ENCODE measurements at regions not wholly inside any gene's neighbourhood (a gene's known extent, or its start where the extent isn't known, plus 50 kb on each side); places are given as distances from the start of the nearest gene placed in this dataset.

GRCh38 chr3:106035619-106036018 is 166.8 kb upstream of the CBLB start:
- TF ChIP-seq CTCF (conservative IDR thresholded peaks at IDR 0.05) = no peak
- TF ChIP-seq ZFX (IDR thresholded peaks at IDR 0.05) = no peak
